COR-L47 (cell line): ENCODE measurements at regions not wholly inside any gene's neighbourhood (a gene's known extent, or its start where the extent isn't known, plus 50 kb on each side); places are given as distances from the start of the nearest gene placed in this dataset.
"Not testable (repeated sequence)": the region's sequence is repeated elsewhere in the genome, so short reads cannot be mapped to it uniquely, and the experiment has no call there.

Experiments
- DNase-seq: peaks from one replicate; lab custom pipeline; 2025; lab: John Stamatoyannopoulos, UW

GRCh38 chr3:16708285-16708684, 103.1 kb upstream of the DAZL start:
- no peak for DNase-seq

- not testable (repeated sequence) for DNase-seq
Measured at GRCh38 chr3:16711691-16712090, 106.5 kb upstream of the DAZL start.

GRCh38 chr3:16715281-16715680, 110.1 kb upstream of the DAZL start:
- no peak for DNase-seq

GRCh38 chr3:16719426-16719825, 114.2 kb upstream of the DAZL start:
- no peak for DNase-seq

- no peak for DNase-seq
Measured at GRCh38 chr3:16720367-16720940, 115.2 kb upstream of the DAZL start.

GRCh38 chr3:16721494-16721893, 116.3 kb upstream of the DAZL start:
- no peak for DNase-seq

GRCh38 chr3:16723978-16724377, 118.8 kb upstream of the DAZL start:
- no peak for DNase-seq

- no peak for DNase-seq
Measured at GRCh38 chr3:16724487-16724886, 119.3 kb upstream of the DAZL start.

GRCh38 chr3:16725972-16726371, 120.7 kb upstream of the DAZL start:
- DNase-seq, result no peak

GRCh38 chr3:16728770-16729745, 123.8 kb upstream of the DAZL start:
- DNase-seq, result no peak

GRCh38 chr3:16738451-16738850, 133.2 kb upstream of the DAZL start:
- no peak for DNase-seq

- DNase-seq, result no peak
Measured at GRCh38 chr3:16739541-16740105, 134.4 kb upstream of the DAZL start.

- DNase-seq, result no peak
Measured at GRCh38 chr3:16740515-16740914, 135.3 kb upstream of the DAZL start.

GRCh38 chr3:16741103-16741758, 136.0 kb upstream of the DAZL start:
- DNase-seq, result no peak

GRCh38 chr3:16741890-16742289, 136.7 kb upstream of the DAZL start:
- no peak for DNase-seq

- DNase-seq, result no peak
Measured at GRCh38 chr3:16743276-16743675, 138.1 kb upstream of the DAZL start.

- no peak for DNase-seq
Measured at GRCh38 chr3:16759227-16759903, 125.4 kb upstream of the PLCL2 start.

GRCh38 chr3:16761571-16761970, 123.2 kb upstream of the PLCL2 start:
- no peak for DNase-seq

- no peak for DNase-seq
Measured at GRCh38 chr3:16765661-16766060, 119.1 kb upstream of the PLCL2 start.

GRCh38 chr3:16767006-16767405, 117.7 kb upstream of the PLCL2 start:
- DNase-seq, result no peak

GRCh38 chr3:16768014-16768413, 116.7 kb upstream of the PLCL2 start:
- DNase-seq, result no peak

GRCh38 chr3:16768956-16769355, 115.8 kb upstream of the PLCL2 start:
- DNase-seq, result no peak
